ENCODE measurements at regions not wholly inside any gene's neighbourhood (a gene's known extent, or its start where the extent isn't known, plus 50 kb on each side); places are given as distances from the start of the nearest gene placed in this dataset.
"Not testable (repeated sequence)": the region's sequence is repeated elsewhere in the genome, so short reads cannot be mapped to it uniquely, and the experiment has no call there.

DNA sequence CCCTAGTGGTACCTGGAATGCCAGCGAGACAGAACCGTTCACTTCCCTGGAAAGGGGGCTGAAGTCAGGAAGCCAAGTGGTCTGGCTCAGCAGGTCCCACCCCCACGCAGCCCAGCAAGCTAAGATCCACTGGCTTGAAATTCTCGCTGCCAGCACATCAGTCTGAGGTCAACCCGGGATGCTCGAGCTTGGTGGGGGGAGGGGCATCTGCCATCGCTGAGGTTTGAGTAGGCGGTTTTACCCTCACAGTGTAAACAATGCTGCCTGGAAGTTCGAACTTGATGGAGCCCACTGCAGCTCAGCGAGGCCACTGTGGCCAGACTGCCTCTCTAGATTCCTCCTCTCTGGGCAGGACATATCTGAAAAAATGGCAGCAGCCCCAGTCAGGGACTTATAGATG lies 464.7 kb upstream of the TOM1L1 start:
- no peak overlapping the region for H3K4me3 ChIP-seq (ENCODE audit: low read depth, low read length)
- no peak for DNase-seq (ENCODE audit: low read depth)
- TF ChIP-seq, protein P1, sequence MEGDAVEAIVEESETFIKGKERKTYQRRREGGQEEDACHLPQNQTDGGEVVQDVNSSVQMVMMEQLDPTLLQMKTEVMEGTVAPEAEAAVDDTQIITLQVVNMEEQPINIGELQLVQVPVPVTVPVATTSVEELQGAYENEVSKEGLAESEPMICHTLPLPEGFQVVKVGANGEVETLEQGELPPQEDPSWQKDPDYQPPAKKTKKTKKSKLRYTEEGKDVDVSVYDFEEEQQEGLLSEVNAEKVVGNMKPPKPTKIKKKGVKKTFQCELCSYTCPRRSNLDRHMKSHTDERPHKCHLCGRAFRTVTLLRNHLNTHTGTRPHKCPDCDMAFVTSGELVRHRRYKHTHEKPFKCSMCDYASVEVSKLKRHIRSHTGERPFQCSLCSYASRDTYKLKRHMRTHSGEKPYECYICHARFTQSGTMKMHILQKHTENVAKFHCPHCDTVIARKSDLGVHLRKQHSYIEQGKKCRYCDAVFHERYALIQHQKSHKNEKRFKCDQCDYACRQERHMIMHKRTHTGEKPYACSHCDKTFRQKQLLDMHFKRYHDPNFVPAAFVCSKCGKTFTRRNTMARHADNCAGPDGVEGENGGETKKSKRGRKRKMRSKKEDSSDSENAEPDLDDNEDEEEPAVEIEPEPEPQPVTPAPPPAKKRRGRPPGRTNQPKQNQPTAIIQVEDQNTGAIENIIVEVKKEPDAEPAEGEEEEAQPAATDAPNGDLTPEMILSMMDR (IDR thresholded peaks at IDR 0.05; ENCODE audit: insufficient read depth, low read length), result no peak

DNA sequence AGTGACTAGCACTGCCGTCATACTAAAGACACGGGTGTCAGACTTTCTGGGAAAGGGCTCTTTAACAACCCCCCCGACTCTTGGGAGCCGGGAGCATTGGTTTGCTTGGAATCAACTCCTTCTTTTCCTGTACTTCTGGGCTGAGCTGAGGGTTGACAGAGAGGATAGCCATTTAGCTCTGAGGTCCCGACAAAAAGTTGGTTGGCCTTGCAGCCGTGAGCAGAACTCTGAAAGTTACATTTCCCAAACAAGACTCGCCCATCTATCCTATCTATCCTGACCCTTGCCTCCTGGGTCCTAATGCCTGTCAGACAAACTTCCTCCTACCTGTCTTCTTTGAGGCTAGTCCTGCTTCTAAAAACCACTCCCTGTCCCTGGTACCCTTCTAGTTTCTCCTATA lies 460.8 kb upstream of the TOM1L1 start:
- DNase-seq (ENCODE audit: low read depth), result no peak
- no peak overlapping the region for H3K4me3 ChIP-seq (ENCODE audit: low read depth, low read length)
- TF ChIP-seq, protein P1 (IDR thresholded peaks at IDR 0.05; ENCODE audit: insufficient read depth, low read length), result no peak

DNA sequence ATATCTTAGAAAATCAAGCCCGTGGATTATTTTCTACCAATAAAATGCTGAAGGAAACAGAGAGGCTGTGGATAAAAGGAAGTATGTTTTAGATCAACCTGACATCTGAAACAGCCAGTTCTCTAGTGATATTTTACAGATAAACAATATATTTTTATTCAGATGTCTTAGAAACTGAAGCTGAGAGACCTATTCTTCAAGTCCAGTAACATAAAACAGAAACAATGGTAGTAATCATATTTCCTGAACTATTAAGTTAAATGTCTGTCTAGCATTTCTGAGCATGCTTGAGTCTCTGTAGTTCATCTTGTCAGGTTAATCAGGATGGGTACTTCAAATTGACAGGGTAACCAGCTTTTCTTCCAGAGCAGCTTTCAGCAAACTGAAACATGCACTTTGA lies 449.6 kb upstream of the TOM1L1 start:
- TF ChIP-seq, protein P1 (IDR thresholded peaks at IDR 0.05; ENCODE audit: insufficient read depth, low read length), result no peak
- no peak for DNase-seq (ENCODE audit: low read depth)
- H3K4me3 ChIP-seq (ENCODE audit: low read depth, low read length), result no peak overlapping the region

DNA sequence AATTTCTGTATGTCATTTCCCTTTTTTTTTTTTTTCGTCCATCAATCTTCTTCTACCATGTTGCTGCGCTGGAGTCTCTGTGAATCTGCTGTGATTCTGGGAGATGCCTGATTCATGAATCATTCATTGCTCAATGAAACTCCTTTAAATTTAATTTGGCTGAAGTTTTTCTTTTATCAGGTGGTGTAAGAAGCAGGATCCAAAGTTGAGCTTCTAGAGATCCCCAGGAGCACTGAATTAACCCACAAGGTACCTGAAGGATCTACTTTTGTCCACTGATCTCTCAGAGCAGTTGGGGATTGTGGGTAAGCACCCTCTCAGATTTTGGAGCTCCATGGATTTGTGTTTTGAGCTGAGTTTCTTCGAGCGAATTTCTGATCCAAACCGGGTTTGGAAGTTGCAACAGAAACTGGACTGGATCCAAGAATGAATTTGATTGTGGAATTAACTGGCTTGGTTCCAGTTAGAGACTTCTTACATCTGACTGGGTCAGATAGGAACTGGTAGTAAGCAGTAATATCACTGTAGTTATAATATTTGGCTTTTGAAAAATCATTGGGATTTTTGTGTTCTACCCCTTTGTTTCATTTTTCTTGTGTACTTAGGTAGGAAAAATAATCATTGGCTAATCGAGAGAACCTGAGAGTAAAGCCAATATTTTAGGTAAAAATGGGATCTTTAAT lies 447.8 kb upstream of the TOM1L1 start:
- H3K4me3 ChIP-seq (ENCODE audit: low read depth, low read length), result no peak overlapping the region
- no peak for DNase-seq (ENCODE audit: low read depth)
- TF ChIP-seq, protein P1 (IDR thresholded peaks at IDR 0.05; ENCODE audit: insufficient read depth, low read length), result no peak

DNA sequence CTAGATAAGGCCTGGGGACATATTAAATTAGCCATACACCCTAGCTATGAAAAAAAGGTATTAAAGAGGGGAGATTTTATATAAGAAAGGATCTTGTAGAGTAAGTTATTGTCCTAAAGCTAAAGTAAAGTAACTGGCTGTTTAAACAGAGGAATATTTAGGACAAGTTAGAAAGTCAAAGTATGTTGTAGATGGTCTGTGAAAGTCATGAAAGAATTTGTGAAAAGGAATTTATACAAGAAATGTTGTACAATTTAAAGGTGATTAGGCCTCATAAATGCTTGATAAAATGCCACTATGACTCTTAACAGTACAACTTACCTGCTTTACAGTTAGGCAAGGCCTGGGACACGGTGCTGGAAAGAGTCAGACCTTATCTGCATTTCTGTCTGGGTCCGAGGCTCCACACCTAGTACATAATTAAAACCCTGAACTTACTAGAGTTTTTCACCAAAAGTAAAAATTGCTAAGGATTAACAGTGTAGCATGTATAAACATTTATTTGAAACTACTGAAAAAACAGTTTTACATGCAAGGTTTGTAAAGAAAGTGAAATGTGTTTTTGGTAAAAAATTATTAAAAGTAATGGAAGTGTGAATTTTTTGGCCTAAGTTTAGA lies 445.3 kb upstream of the TOM1L1 start:
- no peak overlapping the region for H3K4me3 ChIP-seq (ENCODE audit: low read depth, low read length)
- no peak for DNase-seq (ENCODE audit: low read depth)
- TF ChIP-seq, protein P1 (IDR thresholded peaks at IDR 0.05; ENCODE audit: insufficient read depth, low read length), result no peak

DNA sequence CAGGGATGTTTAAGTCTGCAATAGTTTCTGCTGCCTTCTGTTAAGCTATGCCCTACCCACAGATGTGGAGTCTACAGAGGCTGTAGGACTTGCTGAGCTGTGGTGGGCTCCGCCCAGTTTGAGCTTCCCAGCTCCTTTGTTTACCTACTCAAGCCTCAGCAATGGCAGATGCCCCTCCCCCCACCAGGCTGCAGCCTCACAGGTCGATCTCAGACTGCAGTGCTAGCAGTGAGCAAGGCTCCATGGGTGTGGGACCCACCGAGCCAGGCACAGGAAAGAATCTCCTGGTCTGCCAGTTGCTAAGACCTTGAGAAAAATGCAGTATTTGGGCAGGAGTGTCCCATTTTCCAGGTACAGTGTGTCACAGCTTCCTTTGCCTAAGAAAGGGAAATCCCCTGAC lies 435.2 kb upstream of the TOM1L1 start:
- not testable (repeated sequence) for DNase-seq (ENCODE audit: low read depth); H3K4me3 ChIP-seq (ENCODE audit: low read depth, low read length)

DNA sequence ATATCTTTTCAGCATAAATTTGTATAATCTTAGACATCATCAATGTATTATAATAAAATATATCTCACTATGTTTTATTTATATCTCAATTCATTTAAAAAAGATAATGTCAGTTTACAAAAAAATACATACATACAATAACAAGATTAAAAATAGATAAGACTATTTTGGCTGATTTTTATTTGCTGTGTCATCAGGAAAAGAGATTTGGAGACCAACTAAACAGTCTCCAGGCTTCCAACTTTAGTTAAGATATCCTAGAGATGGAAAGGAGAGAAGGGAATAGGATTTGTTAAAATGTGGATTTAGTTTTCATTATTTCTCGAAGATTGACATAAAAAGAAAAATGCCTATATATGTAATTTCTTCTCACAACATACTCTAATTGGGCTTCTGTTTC lies 433.8 kb upstream of the TOM1L1 start:
- TF ChIP-seq, protein P1 (IDR thresholded peaks at IDR 0.05; ENCODE audit: insufficient read depth, low read length), result no peak
- DNase-seq (ENCODE audit: low read depth), result no peak
- H3K4me3 ChIP-seq (ENCODE audit: low read depth, low read length), result no peak overlapping the region

Data from fibroblast of the aortic adventitia (primary cell).